Epithelial cell of proximal tubule (primary cell): ENCODE measurements at regions not wholly inside any gene's neighbourhood (a gene's known extent, or its start where the extent isn't known, plus 50 kb on each side); places are given as distances from the start of the nearest gene placed in this dataset.
A peak's percentile ranks its signal among the peaks of the same experiment; 100 is the strongest.

Experiments used
- DNase-seq: peaks from one replicate; pipeline ENCODE4 v3.0.0-alpha.2; 2011; ENCODE audit warnings: low read depth
- H3K4me3 ChIP-seq: 2 replicates; pipeline ENCODE4 v1.5.1; 2011; ENCODE audit warnings: low read depth, mild to moderate bottlenecking, low read length
- TF ChIP-seq, protein P1 (sequence below): conservative IDR thresholded peaks from 2 replicates; pipeline ENCODE4 v1.5.1; 2012; ENCODE audit warnings: low read depth, mild to moderate bottlenecking, low read length

- H3K4me3 ChIP-seq, result no peak overlapping the region
- DNase-seq, result no peak
Measured at GRCh38 chr3:31369637-31370379, 162.9 kb upstream of the STT3B start.

DNA sequence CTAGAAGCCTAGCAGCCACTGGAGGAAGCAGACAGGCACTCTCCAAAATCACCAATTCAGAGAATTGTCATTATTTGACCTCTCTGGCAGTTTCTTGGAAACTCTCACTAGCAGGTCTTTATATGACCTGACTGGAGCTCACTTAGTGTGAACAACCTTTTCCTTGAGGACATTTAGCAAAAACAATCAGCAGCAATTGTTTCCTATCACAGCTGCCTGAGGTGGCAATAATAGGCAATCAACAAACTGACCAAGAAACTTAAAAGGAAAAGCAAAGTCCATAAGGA is 162.4 kb upstream of the STT3B start:
- TF ChIP-seq, protein P1, sequence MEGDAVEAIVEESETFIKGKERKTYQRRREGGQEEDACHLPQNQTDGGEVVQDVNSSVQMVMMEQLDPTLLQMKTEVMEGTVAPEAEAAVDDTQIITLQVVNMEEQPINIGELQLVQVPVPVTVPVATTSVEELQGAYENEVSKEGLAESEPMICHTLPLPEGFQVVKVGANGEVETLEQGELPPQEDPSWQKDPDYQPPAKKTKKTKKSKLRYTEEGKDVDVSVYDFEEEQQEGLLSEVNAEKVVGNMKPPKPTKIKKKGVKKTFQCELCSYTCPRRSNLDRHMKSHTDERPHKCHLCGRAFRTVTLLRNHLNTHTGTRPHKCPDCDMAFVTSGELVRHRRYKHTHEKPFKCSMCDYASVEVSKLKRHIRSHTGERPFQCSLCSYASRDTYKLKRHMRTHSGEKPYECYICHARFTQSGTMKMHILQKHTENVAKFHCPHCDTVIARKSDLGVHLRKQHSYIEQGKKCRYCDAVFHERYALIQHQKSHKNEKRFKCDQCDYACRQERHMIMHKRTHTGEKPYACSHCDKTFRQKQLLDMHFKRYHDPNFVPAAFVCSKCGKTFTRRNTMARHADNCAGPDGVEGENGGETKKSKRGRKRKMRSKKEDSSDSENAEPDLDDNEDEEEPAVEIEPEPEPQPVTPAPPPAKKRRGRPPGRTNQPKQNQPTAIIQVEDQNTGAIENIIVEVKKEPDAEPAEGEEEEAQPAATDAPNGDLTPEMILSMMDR, result no peak
- no peak for DNase-seq
- H3K4me3 ChIP-seq, result no peak overlapping the region

More at GRCh38 chr3:31369637-31370379, 162.9 kb upstream of the STT3B start:
- TF ChIP-seq, protein P1, result no peak

DNA sequence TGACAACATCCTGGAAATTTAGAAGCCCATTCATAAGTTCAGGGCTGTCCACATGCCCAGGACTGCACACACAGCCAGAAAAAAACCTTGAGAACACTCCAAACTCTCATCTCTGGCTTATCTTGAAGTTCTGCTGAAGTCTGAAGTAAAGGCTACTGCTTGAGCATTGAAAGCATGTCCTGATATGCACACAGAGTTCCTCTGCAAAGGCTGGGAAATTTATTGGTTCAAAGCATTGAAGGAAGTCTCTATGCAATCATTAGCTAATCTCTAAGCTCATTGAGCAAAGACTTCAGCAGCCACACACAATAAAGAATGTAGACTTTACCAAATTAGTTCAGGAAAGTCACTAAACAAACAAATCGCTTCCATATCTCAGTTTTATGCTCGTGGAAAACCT is 162.0 kb upstream of the STT3B start:
- H3K4me3 ChIP-seq, result no peak overlapping the region
- TF ChIP-seq, protein P1, result no peak
- DNase-seq, result no peak

- TF ChIP-seq, protein P1, result no peak
- DNase-seq, result no peak
- H3K4me3 ChIP-seq, result no peak overlapping the region
Measured at GRCh38 chr3:31371484-31372177, 161.1 kb upstream of the STT3B start.

- TF ChIP-seq, protein P1, result no peak
- DNase-seq, result no peak
- no peak overlapping the region for H3K4me3 ChIP-seq
Measured at GRCh38 chr3:31373681-31374080, 159.0 kb upstream of the STT3B start.

- peak; percentile 58 for DNase-seq
- H3K4me3 ChIP-seq, result no peak overlapping the region
- TF ChIP-seq, protein P1, result no peak
Measured at GRCh38 chr3:31377045-31377642, 155.6 kb upstream of the STT3B start.
